Colon (tissue), 2 donors: ENCODE measurements at regions not wholly inside any gene's neighbourhood (a gene's known extent, or its start where the extent isn't known, plus 50 kb on each side); places are given as distances from the start of the nearest gene placed in this dataset.
"Not testable (repeated sequence)": the region's sequence is repeated elsewhere in the genome, so short reads cannot be mapped to it uniquely, and the experiment has no call there.

Source experiments
- FAIRE-seq: peaks from 2 replicates; lab custom pipeline; 2012; peaks lifted over from hg19 to GRCh38; lab: Jason Lieb, UNC
- donor health status: control.
- donor health status: control.

DNA sequence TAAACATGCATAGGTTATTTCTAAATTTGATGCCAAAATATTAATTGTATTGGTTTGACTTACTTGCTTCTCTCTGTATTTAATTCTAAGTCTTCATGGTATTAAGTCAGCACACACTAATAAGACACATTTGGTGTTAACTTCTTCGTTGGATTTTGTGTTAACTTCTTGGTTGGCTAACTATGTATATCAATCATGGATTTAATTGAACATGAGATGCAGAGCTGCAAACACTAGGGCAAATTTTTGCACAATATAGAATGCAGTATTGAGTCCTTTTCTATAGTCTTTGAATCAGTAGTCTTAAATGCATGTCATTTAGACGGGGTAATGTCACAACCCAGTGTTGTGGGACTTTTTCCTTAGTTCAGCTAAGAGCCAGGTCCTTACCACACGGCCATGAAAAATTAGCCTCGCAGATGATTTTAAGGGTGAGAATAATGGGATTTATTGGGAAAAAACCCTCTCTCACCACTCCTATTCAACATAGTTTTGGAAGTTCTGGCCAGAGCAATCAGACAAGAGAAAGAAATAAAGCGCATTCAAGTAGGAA is 142.9 kb upstream of the TRIM24 start:
- FAIRE-seq: no peak

DNA sequence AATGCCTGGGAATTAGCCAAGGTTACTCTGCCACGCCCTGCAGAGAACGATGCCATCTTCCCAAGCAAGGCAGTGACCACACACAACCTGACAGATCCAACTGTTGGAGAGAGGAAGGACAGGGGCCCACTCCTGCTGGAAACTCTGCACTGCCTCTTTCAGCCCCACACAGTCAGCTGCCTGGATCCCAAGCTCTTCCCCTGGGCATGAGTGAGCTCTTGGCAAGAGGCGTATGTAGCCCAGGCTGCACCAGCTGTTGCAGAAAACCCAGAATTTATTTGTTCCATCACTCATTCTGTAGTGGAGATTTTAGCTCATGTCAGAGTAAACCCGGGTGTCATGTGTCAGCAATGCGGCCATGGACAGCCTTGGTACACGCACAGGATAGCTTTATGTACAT is 135.1 kb upstream of the TRIM24 start:
- FAIRE-seq: no peak

DNA sequence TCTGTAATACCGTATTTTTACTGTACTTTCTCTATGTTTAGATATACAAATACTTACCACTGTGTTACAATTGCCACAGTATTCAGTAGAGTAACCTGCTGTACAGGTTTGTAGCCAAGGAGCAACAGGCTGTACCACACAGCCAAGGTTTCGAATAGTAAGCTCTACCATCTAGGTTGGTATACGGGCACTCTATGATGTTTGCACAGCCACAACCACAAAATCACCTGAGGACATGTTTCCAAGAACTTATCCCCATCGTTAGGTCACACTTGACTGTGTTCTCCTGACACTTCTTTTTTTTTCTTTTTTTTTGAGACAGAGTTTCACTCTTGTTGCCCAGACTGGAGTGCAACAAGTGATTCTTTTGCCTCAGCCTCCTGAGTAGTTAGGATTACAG is 134.6 kb upstream of the TRIM24 start:
- no peak for FAIRE-seq

DNA sequence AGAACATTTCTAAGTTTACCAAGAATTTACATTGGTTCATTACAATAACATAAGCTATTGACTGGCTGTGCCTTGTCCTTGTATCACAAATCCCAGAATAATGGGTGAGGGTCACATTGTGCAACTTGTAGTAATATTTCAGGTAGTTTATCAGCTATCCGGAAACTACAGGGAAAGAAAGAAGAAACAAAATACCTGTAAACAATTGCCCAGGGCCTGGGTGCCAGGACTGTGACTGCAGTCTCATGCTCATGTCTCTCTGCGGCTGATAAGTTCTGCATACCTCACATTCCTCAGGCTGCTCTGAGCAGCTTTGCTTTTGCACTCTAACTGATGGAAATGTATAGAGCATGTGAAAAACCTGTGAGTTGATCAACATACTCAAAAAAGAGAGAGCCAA is 131.8 kb upstream of the TRIM24 start:
- FAIRE-seq: no peak

DNA sequence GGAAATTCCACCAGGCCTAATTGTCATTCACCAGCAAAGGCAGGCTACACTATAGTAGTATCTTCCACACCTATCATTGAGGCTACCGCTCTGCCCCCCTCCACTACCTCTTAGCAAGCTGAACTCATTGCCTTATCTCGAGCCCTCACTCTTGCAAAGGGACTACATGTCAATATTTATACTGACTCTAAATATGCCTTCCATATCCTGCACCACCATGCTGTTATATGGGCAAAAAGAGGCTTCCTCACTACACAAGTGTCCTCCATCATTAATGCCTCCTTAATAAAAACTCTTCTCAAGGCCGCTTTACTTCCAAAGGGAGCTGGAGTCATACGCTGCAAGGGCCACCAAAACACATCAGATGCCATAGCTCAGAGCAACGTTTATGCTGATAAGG is 127.2 kb upstream of the TRIM24 start:
- not testable (repeated sequence) for FAIRE-seq

DNA sequence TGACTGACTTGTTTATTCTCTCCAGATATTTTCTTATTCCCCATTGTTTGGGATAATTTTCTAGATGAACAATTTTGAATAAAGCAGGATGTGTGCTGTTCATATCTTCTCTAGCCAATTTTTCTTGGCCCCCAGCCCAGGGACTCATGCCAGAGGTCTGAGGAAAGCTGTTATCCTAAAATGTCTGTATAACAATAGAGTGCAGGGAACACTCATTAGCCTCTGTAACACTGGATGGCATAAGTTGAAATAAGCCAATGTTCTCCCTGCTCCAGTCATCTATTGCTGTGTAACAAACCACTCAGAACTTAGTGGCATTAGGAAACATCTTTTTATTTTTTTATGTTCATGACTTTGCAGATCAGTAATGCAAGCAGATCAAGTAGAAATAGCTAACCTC is 121.7 kb upstream of the TRIM24 start:
- no peak for FAIRE-seq

DNA sequence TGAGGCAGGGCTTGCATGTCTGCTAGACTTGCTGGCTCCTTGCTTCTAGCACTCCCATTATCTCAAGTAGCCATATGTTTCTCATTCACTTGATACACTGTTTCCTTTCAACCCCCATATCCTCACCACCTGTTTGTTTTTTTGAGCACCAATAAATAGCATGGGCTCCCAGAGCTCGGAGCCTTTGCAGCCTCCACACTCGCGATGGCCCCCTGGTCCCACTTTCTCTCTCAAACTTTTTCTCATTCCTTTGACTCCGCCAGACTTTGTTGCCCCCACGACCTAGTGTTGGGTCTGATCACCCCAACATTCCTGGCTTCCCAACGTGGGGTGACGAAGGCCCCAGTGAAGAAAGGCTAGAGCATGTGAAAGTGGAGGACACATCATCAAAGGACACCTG is 120.8 kb upstream of the TRIM24 start:
- not testable (repeated sequence) for FAIRE-seq

DNA sequence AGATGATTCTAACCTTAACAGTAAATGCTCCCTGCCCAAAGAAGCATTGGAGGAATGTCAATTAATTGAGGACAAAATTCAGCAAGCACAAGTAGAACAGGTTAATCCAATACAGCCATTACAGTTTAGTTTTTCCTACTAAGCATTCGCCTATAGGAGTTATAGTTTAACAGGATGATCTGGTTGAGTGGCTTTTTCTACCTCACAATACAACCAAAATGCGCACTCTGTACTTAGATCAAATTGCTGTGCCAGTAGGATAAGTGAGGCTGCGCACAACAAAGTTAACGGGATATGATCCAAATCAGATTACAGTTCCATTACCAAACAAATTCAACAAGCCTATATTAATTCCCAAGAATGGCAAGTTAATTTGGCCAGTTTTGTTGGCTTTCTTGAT is 117.1 kb upstream of the TRIM24 start:
- no peak for FAIRE-seq

DNA sequence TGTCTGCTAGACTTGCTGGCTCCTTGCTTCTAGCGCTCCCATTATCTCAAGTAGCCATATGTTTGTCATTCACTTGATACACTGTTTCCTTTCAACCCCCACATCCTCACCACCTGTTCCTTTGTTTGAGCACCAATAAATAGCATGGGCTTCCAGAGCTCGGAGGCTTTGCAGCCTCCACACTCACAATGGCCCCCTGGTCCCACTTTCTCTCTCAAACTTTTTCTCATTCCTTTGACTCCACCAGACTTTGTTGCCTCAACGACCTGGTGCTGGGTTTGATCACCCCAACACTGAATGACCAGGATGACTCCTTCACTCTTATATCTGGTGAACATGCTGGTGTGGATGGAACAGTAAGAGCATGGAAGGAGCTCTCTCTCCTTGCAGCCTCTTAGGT is 114.5 kb upstream of the TRIM24 start:
- no peak for FAIRE-seq

DNA sequence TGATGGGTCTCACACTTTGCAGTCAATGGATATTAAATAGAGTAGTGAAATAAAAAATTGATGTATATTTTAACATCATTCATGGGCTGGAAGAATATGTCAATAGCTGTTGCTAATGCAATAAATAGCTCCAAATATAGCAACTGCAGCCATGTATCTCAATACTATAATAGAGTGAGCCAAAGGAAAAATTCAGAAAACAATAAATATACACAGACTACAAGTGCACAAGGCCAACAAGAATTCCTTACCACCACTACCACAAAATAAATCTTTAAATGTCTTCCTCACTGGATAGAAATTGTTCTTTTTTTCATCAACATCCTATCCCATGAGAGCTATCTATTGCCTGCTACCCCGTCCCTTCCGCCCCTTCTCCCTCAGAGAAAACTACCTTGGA is 113.1 kb upstream of the TRIM24 start:
- FAIRE-seq: no peak

DNA sequence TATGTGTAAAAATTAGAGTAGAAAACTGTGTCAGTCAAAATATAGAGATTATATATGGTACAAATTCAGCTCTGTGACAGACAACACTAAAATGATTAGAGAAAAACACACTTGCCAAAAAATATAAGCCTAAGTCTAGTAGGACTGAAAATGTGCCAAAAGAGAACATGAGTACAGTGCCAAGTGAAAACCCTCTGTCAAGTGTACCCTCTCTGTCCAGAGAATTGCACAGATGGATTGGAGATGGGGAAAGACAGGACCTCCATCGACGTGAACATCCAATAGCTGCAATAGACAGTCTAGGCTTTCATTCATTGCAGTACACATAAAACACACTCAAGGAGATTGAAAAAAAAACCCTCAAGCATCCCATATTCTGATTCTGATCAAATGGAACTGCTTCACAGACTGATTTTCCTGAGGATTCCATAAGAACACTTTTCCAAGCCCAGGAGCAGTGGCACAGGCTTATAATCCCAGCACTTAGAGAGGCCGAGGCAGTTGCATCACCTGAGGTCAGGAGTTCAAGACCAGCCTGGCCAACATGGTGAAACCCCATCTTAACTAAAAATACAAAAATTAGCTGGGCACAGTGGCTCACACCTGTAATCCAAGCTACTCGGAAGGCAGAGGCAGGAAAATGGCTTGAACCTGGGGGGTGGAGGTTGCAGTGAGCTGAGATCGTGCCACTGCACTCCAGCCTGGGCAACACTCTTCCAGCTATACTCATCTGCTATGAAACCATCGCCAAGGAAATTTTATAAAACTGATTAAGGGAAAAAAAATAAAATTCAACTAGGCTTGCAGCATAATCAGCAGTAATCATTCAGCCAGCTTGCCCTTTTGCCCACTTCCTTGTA is 110.0 kb upstream of the TRIM24 start:
- FAIRE-seq: no peak

DNA sequence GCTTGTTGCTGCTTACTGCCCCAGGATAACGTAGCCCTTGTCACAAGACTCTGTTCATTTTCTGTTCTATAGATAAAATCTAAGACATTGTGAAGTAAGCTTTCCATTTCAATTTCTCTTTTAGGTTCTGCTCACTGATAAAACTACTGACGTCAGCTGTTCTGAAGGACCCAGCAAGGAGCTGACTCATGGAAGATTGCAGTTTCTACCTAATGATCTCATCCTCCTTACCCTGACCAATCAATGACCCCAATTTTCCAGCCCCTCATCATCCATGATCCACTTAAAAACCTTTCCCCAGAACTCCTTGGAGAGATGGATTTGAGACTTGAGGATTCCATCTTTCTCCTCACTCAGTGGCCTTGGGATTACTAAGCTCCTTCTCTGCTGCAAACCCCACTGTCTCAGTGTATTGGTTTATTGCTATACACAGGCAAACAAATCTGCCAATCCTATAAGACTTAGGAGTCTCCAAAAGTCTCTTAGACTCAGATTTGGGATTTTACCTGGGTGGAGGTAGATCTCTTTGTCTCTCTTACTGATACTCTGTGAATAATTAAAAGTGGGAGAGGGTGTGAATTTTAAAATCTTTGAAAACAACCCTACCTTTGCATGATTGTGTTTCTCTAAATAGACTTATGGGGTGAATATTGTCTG is 109.2 kb upstream of the TRIM24 start:
- no peak for FAIRE-seq

DNA sequence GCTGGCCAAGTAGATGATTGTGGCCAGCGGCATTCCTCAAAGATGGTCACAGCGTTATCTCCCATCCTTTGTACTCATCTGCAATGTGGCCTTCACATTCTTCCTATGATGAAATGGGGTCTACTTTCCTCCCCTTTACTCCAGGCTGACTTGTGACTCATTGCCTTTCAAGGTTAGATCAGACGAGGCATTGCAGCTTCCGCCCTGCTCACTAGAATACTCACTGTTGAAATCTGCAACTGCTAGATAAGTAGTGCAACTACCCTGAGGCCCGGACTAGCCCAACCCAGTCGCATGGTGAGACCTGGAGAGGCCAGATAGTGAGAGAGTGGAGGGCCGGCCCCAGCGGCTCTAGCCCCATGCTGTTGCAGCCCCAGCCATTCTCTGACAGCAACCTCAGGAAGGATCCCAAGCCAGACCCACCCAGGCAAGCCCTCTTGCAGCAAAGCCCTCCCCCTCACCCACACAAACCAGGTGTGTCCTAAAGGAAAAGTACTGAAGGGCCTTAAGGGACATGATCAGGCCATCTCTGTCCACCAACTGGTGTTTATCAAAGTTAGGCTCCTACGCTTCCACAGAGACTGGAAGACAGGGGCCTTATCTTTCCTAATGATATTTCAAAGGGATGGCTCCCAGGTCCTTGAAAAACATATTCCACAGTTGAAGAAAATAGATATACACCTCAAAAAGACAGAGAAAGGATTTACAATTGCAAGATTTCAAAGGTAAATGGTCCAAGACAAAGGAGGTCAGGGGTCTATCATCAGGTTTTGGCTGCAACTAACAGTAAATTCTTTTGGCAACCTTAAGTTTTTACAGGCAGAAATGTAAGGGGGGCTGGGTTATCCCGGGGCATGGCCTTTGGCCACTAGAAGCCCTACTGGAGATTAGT is 107.2 kb upstream of the TRIM24 start:
- FAIRE-seq: no peak

DNA sequence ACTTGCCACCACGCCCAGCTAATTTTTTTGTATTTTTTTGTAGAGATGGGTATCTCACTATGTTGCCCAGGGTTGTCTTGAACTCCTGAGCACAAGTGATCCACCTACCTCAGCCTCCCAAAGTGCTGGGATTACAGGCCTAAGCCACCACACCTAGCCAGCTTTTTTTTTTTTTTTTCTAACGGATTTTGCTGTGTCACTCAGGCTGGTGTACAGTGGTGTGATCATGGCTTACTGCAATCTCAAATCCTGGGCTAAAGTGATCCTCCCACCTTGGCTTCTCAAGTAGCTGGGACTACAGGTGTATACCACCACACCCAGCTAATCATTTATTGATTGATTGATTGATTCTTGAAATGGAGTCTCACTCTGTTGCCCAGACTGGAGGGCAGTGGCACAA is 106.0 kb upstream of the TRIM24 start:
- no peak for FAIRE-seq

DNA sequence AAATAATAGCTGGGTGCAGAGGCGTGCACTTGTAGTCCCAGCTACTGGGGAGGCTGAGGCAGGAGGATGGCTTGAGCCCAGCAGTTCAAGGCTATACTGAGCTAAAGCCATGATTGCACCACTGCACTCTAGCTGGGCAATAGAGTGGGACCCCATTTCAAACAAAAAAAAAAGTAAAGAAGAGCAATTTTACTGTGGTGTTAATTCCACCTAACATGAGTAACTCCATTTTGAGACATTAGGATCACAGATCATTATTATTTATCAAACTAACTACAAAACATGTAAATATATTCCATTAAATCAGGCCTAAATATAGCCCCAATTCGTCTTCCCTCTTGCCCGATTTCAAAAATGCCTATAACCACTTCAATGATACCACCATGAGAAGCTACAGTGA is 104.8 kb upstream of the TRIM24 start:
- FAIRE-seq: no peak

DNA sequence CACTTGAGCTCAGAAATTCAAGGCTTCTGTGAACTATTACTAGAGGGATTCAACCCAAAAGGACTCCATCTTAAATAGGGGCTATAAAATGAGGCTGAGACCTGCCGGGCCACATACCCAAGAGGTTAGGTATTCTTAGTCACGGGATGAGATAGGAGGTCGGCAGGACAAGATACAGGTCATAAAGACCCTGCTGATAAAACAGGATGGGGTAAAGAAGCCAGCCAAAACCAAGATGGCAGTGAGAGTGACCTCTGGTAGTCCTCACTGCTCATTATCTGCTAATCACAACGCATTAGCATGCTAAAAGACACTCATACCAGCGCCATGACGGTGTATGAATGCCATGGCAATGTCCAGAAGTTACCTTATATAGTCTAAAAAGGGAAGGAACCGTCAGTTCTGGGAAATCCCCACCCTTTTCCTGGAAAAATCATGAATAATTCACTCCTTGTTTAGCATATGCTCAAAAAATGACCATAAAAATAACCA is 101.2 kb upstream of the TRIM24 start:
- FAIRE-seq: no peak

DNA sequence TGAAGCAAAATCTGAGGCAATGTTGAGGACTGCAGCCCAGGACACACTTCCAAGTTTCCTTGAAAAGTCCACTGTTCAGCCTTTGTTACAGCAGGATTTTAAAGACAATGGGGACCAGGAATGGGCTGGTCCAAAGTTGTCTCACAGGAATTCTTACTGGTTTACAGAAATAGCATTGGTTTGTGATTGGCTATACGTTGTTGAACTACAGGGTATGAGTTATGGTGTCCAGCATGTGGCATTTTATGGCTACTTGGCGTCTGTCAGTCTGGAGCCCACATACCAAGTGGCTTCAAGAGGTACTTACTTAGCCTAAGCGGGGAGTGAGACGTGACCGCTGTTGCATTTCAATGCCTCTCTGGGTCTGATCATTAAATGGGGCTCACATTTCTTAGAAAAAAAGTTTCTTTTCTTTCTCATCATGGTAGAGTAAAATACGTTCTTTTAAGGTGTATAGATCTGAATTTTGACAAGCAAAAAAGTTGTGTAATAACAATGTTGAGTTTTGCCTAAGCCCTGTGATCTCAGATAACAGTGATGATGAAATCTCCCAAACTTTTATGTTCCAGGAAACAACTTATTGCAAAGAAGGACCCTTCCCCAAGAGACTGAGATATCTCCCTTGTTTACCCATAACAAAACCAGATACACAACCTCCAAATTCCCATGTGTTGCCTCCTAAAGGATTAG is 100.0 kb upstream of the TRIM24 start:
- no peak for FAIRE-seq

DNA sequence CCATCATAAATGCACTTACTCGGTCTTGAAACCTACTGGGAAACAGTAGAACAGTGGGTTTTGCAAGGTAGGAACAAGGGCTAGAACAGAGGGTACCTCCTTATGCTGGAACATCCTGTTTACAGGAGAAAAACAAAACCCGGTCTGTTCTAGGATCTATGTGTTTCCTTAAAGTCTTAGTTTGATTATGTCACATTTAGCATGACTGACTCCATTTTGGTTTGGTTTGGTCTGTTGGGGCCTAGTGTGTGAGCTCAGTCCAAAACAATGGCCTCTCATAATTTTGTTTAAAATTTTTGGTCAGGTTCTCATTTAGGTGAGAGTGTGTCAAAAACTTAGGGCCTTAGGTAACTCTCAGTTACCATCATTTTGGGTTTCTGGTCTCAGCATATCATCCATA is 96.3 kb upstream of the TRIM24 start:
- no peak for FAIRE-seq

DNA sequence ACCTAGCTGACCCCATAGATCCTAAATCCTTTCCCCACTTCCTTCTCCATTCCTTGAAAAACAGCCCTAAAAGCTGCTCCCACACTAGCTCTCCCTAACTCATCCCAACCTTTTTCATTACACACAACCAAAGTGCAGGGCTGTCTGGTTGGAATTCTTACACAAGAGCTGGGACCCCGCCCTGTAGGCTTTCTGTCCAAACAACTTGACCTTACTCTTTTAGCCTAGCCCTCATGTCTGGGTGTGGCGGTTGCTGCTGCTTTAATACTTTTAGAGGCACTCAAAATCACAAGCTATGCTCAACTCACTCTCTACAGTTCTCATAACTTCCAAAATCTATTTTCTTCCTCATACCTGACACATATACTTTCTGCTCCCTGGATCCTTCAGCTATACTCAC is 93.9 kb upstream of the TRIM24 start:
- not testable (repeated sequence) for FAIRE-seq

DNA sequence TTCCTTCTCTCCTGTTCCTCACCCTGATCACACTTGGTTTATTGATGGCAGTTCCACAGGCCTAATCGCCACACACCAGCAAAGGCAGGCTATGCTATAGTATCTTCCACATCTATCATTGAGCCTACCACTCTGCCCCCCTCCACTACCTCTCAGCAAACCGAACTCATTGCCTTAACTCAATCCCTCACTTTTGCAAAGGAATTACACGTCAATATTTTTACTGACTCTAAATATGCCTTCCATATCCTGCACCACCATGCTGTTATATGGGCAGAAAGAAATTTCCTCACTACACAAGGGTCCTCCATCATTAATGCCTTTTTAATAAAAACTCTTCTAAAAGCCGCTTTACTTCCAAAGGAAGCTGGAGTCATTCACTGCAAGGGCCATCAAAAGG is 93.4 kb upstream of the TRIM24 start:
- FAIRE-seq: not testable (repeated sequence)

DNA sequence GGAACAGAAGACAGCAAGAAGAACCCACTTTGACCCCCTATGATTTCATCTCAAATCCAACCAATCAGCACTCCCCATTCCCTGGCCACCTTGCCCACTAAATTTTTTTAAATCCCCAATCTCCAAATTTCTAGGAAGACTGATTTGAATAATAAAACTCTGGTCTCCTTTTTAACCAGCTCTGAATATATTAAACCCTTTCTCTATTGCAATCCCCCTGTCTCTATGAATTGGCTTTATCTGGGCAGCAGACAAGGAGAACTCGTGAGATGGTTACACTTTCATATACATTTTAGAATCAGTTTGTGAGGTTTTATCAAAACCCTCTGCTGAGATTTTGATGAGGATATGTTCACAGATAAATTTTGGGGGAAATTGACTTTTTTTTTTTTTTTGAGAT is 90.3 kb upstream of the TRIM24 start:
- no peak for FAIRE-seq

DNA sequence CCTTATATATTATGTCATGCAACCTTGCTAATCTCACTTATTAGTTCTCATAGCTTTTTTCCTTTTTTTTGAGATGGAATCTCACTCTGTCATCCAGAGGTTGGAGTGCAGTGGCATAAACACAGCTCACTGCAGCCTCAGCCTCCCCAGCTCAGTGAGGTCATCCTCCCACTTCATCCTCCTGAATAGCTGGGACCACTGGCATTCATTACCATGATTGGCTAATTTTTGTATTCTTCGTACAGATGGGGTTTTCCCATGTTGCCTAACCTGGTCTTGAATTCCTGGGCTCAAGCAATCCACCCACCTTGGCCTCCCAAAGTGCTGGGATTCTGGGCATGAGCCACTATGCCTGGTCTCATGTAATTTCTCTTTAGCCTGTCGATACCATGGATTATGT is 89.1 kb upstream of the TRIM24 start:
- FAIRE-seq: no peak
